ENCODE measurements at regions not wholly inside any gene's neighbourhood (a gene's known extent, or its start where the extent isn't known, plus 50 kb on each side); places are given as distances from the start of the nearest gene placed in this dataset.

GRCh38 chr17:21814776-21815175, 122.5 kb downstream of the KCNJ18 start:
- Histone ChIP-seq H3K4me3 (ENCODE audit: low read depth in 2 of 2, low read length in 2 of 2) (no peak overlapping the region), H3K4me1 (ENCODE audit: control insufficient read depth, insufficient read depth, low read length) (no peaks in the 10 kb centered on the region), H3K27me3 (ENCODE audit: control insufficient read depth, insufficient read depth, low read length) (peaks cover 3% of the 10 kb centered on the region; the same call in 1 of the 2 replicates), H3K27ac (ENCODE audit: low read length) (no peak overlapping the region), H3K9me3 (ENCODE audit: control insufficient read depth, insufficient read depth, low read depth, low read length) (no peaks in the 10 kb centered on the region), H3K36me3 (ENCODE audit: control insufficient read depth, insufficient read depth, low read length) (no peaks in the 10 kb centered on the region)
- TF ChIP-seq SIN3A (IDR thresholded peaks at IDR 0.05; ENCODE audit: borderline replicate concordance, insufficient read depth, low read depth, low read length): no peak
- no peak for TF ChIP-seq CTCF (IDR thresholded peaks at IDR 0.05)
- no peak for TF ChIP-seq REST (IDR thresholded peaks at IDR 0.05; ENCODE audit: insufficient read depth in 1 of 2, low read depth in 2 of 2, low read length in 1 of 2)
- TF ChIP-seq POLR2AphosphoS5 (IDR thresholded peaks at IDR 0.05; ENCODE audit: low read depth, low read length): no peak
- CTCF ChIA-PET: no interaction called here
- no peak for DNase-seq (ENCODE audit: low read depth, low spot score)
- intact Hi-C loops (cut with micrococcal nuclease; ENCODE audit: unreplicated experiment): no loop called here
- ATAC-seq: no peak
- no TSS peak for BruUV-seq (replicated peaks)
- in situ Hi-C loops (cut with HindIII; ENCODE audit: low pct_unique_long_range_greater_than_20kb, low sequenced_read_pairs): no loop called here
- POLR2A ChIA-PET: no interaction called here

- ATAC-seq: no peak
- H3K4me1 ChIP-seq (ENCODE audit: control insufficient read depth, insufficient read depth, low read length): no peaks in the 10 kb centered on the region
- DNase-seq (ENCODE audit: low read depth, low spot score): no peak
- intact Hi-C loops (cut with micrococcal nuclease; ENCODE audit: unreplicated experiment): no loop called here
- no peak overlapping the region for H3K27ac ChIP-seq (ENCODE audit: low read length)
- in situ Hi-C loops (cut with HindIII; ENCODE audit: low pct_unique_long_range_greater_than_20kb, low sequenced_read_pairs): no loop called here
- ChIA-PET CTCF (no interaction called here), POLR2A (no interaction called here)
- no peaks in the 10 kb centered on the region for H3K9me3 ChIP-seq (ENCODE audit: control insufficient read depth, insufficient read depth, low read depth, low read length)
- TF ChIP-seq REST (IDR thresholded peaks at IDR 0.05; ENCODE audit: insufficient read depth in 1 of 2, low read depth in 2 of 2, low read length in 1 of 2) (no peak), SIN3A (IDR thresholded peaks at IDR 0.05; ENCODE audit: borderline replicate concordance, insufficient read depth, low read depth, low read length) (no peak), POLR2AphosphoS5 (IDR thresholded peaks at IDR 0.05; ENCODE audit: low read depth, low read length) (no peak), TCF7L2 (IDR thresholded peaks at IDR 0.05; ENCODE audit: low read depth, low read length) (no peak)
- peaks cover 11% of the 10 kb centered on the region for H3K27me3 ChIP-seq (ENCODE audit: control insufficient read depth, insufficient read depth, low read length)
- BruUV-seq (replicated peaks): no TSS peak
- no peaks in the 10 kb centered on the region for H3K36me3 ChIP-seq (ENCODE audit: control insufficient read depth, insufficient read depth, low read length)
- H3K4me3 ChIP-seq (ENCODE audit: low read depth in 2 of 2, low read length in 2 of 2): no peak overlapping the region
Observed at GRCh38 chr17:21815352-21816063, 123.2 kb downstream of the KCNJ18 start.

Measured in Panc1 (cell line).